ENCODE measurements at regions not wholly inside any gene's neighbourhood (a gene's known extent, or its start where the extent isn't known, plus 50 kb on each side); places are given as distances from the start of the nearest gene placed in this dataset.

DNA sequence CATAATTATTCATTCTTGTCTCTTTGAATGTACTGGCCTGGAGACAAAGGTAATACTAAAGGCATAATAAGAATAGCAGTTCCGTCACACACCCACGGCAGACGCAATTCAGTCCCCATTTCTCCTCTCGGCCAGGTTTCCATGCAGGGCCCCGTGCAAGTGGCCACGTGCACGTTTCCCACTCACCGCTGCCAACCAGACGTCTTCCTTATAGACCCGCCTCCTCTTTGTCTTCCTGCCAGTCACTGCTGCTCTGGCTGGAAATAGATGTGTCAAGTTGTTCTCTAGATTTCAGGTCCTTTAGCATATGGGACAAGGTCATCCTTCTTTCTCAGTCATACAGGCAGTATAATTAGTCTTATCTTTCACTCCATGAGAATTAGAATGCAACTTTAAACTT is 204.3 kb downstream of the SUCLA2 start:
- no peak for TF ChIP-seq POLR2A (IDR thresholded peaks at IDR 0.05)
- no peak for TF ChIP-seq CTCF (IDR thresholded peaks at IDR 0.05)
- no peak for TF ChIP-seq POLR2AphosphoS5 (IDR thresholded peaks at IDR 0.05)
- no peak for TF ChIP-seq EP300 (IDR thresholded peaks at IDR 0.05)
- intact Hi-C loops (cut with DNase I): no loop called here
- WGBS, 2 donors: 86 to 88% methylated on average over 10 of the region's 10 CpGs

DNA sequence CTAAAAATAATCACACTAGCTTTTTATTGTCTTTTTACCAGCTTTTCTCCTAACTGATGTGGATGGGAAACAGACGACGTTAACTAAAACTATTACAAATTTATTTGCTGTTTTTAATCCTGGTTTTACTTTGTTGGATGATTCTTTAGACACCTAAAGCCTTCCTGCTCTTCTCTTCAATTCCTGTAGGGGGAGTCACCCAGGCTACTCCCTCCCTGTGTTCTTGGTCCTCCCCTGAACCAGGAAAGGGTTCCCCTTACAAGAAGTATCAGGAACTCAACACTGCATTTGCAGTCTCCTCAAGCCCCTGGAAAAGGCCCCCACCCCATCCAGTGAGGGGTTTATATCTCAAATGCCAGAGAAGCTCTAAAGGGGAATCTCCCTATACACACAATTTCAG is 206.1 kb downstream of the SUCLA2 start:
- Histone ChIP-seq H3K36me3 (no peaks in the 10 kb centered on the region), H3K4me1 (no peaks in the 10 kb centered on the region), H3K27me3 (no peaks in the 10 kb centered on the region), H3K27ac (no peak overlapping the region), H3K9me3 (peaks cover 0 to 6% (median 0%) of the 10 kb centered on the region in 4 donors), H3K4me3 (no peak overlapping the region)
- 62 to 77% methylated on average over 2 of the region's 2 CpGs for WGBS, 2 donors
- DNase-seq: no peak
- TF ChIP-seq EP300 (IDR thresholded peaks at IDR 0.05) (no peak), POLR2AphosphoS5 (IDR thresholded peaks at IDR 0.05) (no peak), CTCF (IDR thresholded peaks at IDR 0.05) (no peak), POLR2A (IDR thresholded peaks at IDR 0.05) (no peak)
- intact Hi-C loops (cut with DNase I): no loop called here

More for the DNA sequence above, 204.3 kb downstream of the SUCLA2 start:
- Histone ChIP-seq H3K27me3 (no peaks in the 10 kb centered on the region), H3K27ac (no peak overlapping the region), H3K4me1 (no peaks in the 10 kb centered on the region), H3K9me3 (no peaks in the 10 kb centered on the region), H3K36me3 (no peaks in the 10 kb centered on the region), H3K4me3 (no peak overlapping the region)
- DNase-seq: no peak

DNA sequence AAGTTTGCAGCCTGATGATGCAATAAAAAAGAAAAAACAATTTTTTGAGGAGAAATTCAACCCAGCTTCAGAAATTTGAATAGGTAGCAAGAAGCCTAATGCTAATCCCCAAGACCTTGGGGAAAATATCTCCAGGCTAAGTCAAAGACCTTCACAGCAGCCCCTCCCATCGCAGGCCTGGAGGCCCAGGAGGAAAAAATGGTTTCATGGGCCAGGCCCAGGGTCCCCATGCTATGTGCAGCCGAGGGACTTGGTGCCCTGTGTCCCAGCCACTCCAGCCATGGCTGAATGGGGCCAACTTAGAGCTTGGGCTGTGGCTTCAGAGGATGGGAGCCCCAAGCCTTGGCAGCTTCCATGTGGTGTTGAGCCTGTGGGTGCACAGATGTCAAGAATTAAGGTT is 210.3 kb downstream of the SUCLA2 start:
- Histone ChIP-seq H3K9me3 (peaks cover 0 to 6% (median 0%) of the 10 kb centered on the region in 4 donors), H3K4me3 (no peak overlapping the region), H3K27ac (no peak overlapping the region), H3K4me1 (no peaks in the 10 kb centered on the region), H3K36me3 (no peaks in the 10 kb centered on the region), H3K27me3 (no peaks in the 10 kb centered on the region)
- no peak for DNase-seq
- intact Hi-C loops (cut with DNase I): no loop called here
- WGBS, 2 donors: 67 to 73% methylated on average over 2 of the region's 2 CpGs
- no peak for TF ChIP-seq POLR2AphosphoS5 (IDR thresholded peaks at IDR 0.05)
- TF ChIP-seq EP300 (IDR thresholded peaks at IDR 0.05): no peak
- TF ChIP-seq CTCF (IDR thresholded peaks at IDR 0.05): no peak
- TF ChIP-seq POLR2A (IDR thresholded peaks at IDR 0.05): no peak

DNA sequence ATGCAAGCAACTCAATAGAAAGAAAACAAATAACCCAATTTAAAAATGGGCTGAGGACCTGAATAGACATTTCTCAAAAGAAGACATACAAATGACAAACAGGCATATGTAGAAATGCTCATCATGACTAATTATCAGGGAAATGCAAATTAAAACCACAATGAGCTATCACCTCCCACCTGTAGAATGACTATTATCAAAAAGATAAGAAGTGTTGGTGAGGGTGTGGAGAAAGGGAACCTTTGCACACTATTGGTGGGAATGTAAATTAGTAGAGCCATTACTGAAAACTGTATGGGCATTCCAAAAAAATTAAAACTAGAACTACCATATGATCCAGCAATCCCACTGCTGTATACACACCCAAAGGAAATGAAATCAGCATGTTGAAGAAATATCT is 212.2 kb downstream of the SUCLA2 start:
- intact Hi-C loops (cut with DNase I): no loop called here
- no peaks in the 10 kb centered on the region for H3K27me3 ChIP-seq

More for the DNA sequence above, 212.2 kb downstream of the SUCLA2 start:
- H3K4me3 ChIP-seq: no peak overlapping the region
- H3K36me3 ChIP-seq: no peaks in the 10 kb centered on the region
- no peak overlapping the region for H3K27ac ChIP-seq
- TF ChIP-seq POLR2AphosphoS5 (IDR thresholded peaks at IDR 0.05) (no peak), CTCF (IDR thresholded peaks at IDR 0.05) (no peak), POLR2A (IDR thresholded peaks at IDR 0.05) (no peak), EP300 (IDR thresholded peaks at IDR 0.05) (no peak)
- peaks cover 0 to 6% (median 0%) of the 10 kb centered on the region in 4 donors for H3K9me3 ChIP-seq
- H3K4me1 ChIP-seq: no peaks in the 10 kb centered on the region
- DNase-seq: no peak

All from sigmoid colon (tissue), 6 donors.